ENCODE measurements at regions not wholly inside any gene's neighbourhood (a gene's known extent, or its start where the extent isn't known, plus 50 kb on each side); places are given as distances from the start of the nearest gene placed in this dataset.

GRCh38 chr11:24046731-24047130, 450.1 kb upstream of the LUZP2 start:
- H3K4me1 ChIP-seq (ENCODE audit: control insufficient read depth, insufficient read depth, low read length), result no peaks in the 10 kb centered on the region
- no peaks in the 10 kb centered on the region for H3K36me3 ChIP-seq (ENCODE audit: control insufficient read depth, insufficient read depth, low read length)
- no peak overlapping the region for H3K4me3 ChIP-seq (ENCODE audit: low read length)
- no peak overlapping the region for H3K27ac ChIP-seq (ENCODE audit: low read length)
- no peak for DNase-seq (ENCODE audit: low read depth, low spot score)
- no peaks in the 10 kb centered on the region for H3K9me3 ChIP-seq (ENCODE audit: control insufficient read depth, insufficient read depth, low read length)
- H3K27me3 ChIP-seq (ENCODE audit: control insufficient read depth, insufficient read depth, low read length), result no peaks in the 10 kb centered on the region
- WGBS (ENCODE audit: insufficient coverage, insufficient read length), result no CpG with 5 or more reads among the region's 1 CpG

GRCh38 chr11:24056051-24056450, 440.8 kb upstream of the LUZP2 start:
- Histone ChIP-seq H3K27ac (ENCODE audit: low read length) (no peak overlapping the region), H3K4me1 (ENCODE audit: control insufficient read depth, insufficient read depth, low read length) (no peaks in the 10 kb centered on the region), H3K4me3 (ENCODE audit: low read length) (no peak overlapping the region), H3K36me3 (ENCODE audit: control insufficient read depth, insufficient read depth, low read length) (no peaks in the 10 kb centered on the region), H3K27me3 (ENCODE audit: control insufficient read depth, insufficient read depth, low read length) (no peaks in the 10 kb centered on the region), H3K9me3 (ENCODE audit: control insufficient read depth, insufficient read depth, low read length) (no peaks in the 10 kb centered on the region)
- DNase-seq (ENCODE audit: low read depth, low spot score), result no peak

GRCh38 chr11:24060125-24060524, 436.7 kb upstream of the LUZP2 start:
- Histone ChIP-seq H3K27ac (ENCODE audit: low read length) (no peak overlapping the region), H3K27me3 (ENCODE audit: control insufficient read depth, insufficient read depth, low read length) (no peaks in the 10 kb centered on the region), H3K4me1 (ENCODE audit: control insufficient read depth, insufficient read depth, low read length) (no peaks in the 10 kb centered on the region), H3K4me3 (ENCODE audit: low read length) (no peak overlapping the region), H3K9me3 (ENCODE audit: control insufficient read depth, insufficient read depth, low read length) (no peaks in the 10 kb centered on the region), H3K36me3 (ENCODE audit: control insufficient read depth, insufficient read depth, low read length) (no peaks in the 10 kb centered on the region)
- DNase-seq (ENCODE audit: low read depth, low spot score), result no peak
- WGBS (ENCODE audit: insufficient coverage, insufficient read length), result no CpG with 5 or more reads among the region's 3 CpGs

DNA sequence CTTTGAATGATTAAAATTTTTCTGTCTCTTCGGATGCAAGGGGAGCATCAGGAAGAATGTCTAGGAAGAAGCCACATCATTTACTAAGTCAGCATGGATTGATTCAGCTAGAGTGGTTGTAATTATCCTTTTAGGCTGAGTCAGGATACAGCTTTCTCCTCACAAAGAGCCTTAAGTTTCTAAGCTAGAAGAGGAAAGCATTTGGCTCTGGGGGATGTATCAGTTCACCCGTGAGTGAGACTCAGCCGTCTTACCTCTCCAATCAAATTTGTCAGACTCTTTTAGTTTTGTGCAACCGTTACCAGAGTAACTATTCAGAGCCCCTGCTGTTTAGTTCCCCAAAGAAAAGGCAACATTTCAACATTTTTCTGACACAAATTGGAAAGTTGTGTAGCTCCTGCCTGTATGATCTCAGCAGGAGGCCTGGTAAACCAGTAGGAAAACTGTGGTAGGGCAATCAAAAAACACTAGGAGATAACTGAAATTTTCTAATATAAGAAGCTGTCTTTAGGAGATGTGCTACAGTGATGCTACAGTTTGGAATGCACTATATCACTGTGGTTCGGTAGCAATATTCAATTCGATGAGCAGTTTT, 432.4 kb upstream of the LUZP2 start:
- H3K9me3 ChIP-seq (ENCODE audit: control insufficient read depth, insufficient read depth, low read length), result no peaks in the 10 kb centered on the region
- no peak overlapping the region for H3K4me3 ChIP-seq (ENCODE audit: low read length)
- DNase-seq (ENCODE audit: low read depth, low spot score), result no peak
- no peaks in the 10 kb centered on the region for H3K27me3 ChIP-seq (ENCODE audit: control insufficient read depth, insufficient read depth, low read length)
- no CpG with 5 or more reads among the region's 6 CpGs for WGBS (ENCODE audit: insufficient coverage, insufficient read length)
- H3K27ac ChIP-seq (ENCODE audit: low read length), result no peak overlapping the region
- H3K4me1 ChIP-seq (ENCODE audit: control insufficient read depth, insufficient read depth, low read length), result no peaks in the 10 kb centered on the region
- H3K36me3 ChIP-seq (ENCODE audit: control insufficient read depth, insufficient read depth, low read length), result no peaks in the 10 kb centered on the region

DNA sequence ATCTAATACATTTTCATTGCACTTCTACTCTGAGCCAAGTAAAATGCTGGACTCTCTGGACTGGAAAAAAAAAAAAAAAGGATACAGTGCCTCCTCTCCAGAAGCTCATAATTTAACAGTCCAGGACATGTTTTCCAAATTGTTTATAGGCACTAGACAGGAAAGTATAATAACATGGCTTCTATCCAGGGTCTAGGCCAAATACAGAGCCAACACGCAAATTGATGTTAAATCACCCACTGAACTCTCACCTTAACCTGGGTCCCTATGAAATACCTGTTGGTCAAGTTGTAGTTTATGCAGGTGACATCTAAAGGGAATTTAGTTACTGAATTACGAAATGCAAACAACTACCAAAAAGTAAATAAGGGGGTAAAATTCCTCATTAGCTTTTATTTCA, 428.7 kb upstream of the LUZP2 start:
- no peaks in the 10 kb centered on the region for H3K27me3 ChIP-seq (ENCODE audit: control insufficient read depth, insufficient read depth, low read length)
- H3K4me3 ChIP-seq (ENCODE audit: low read length), result no peak overlapping the region
- H3K9me3 ChIP-seq (ENCODE audit: control insufficient read depth, insufficient read depth, low read length), result no peaks in the 10 kb centered on the region
- no CpG with 5 or more reads among the region's 2 CpGs for WGBS (ENCODE audit: insufficient coverage, insufficient read length)
- no peak for DNase-seq (ENCODE audit: low read depth, low spot score)
- H3K36me3 ChIP-seq (ENCODE audit: control insufficient read depth, insufficient read depth, low read length), result no peaks in the 10 kb centered on the region
- no peaks in the 10 kb centered on the region for H3K4me1 ChIP-seq (ENCODE audit: control insufficient read depth, insufficient read depth, low read length)
- no peak overlapping the region for H3K27ac ChIP-seq (ENCODE audit: low read length)

GRCh38 chr11:24070435-24070834, 426.4 kb upstream of the LUZP2 start:
- Histone ChIP-seq H3K9me3 (ENCODE audit: control insufficient read depth, insufficient read depth, low read length) (no peaks in the 10 kb centered on the region), H3K27me3 (ENCODE audit: control insufficient read depth, insufficient read depth, low read length) (no peaks in the 10 kb centered on the region), H3K4me1 (ENCODE audit: control insufficient read depth, insufficient read depth, low read length) (no peaks in the 10 kb centered on the region), H3K4me3 (ENCODE audit: low read length) (no peak overlapping the region), H3K27ac (ENCODE audit: low read length) (no peak overlapping the region), H3K36me3 (ENCODE audit: control insufficient read depth, insufficient read depth, low read length) (no peaks in the 10 kb centered on the region)
- DNase-seq (ENCODE audit: low read depth, low spot score), result no peak
- no CpG with 5 or more reads among the region's 3 CpGs for WGBS (ENCODE audit: insufficient coverage, insufficient read length)

DNA sequence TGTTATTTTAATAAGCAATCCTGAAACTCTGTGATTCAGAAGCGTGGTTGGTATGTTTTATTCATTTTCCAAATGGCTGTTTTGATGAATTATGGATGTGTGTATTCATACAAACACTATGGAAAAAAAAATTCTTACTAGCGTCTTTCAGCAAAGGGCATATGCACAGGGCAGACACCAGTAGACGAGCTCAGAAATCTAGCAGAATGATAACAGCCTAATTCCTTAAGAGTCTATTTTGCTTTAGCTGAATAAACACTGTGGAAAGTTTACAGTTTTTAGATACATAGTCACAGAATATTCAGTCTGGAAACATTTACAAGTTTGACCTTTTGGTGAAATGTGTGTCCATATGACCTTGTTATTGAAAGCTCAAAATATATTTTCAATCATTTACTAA, 418.8 kb upstream of the LUZP2 start:
- WGBS (ENCODE audit: insufficient coverage, insufficient read length), result no CpG with 5 or more reads among the region's 3 CpGs
- no peak for DNase-seq (ENCODE audit: low read depth, low spot score)

DNA sequence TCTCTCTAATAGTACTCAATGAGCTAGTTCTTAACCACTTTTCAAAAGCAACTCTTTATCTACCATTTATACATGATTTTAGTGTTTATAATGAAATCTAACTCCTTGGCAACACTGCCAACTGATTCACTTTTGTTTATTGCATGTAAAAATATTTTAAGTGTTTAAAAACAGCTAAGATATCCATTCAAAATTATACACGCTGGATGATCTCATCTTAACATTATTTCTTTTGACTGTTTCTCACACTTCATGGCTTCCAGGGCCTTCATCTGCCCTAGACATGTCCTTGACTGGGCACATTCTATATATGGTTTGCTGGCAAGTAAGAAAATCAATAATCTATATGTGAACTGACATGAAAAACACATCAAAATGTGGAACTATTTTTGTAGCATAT, 414.6 kb upstream of the LUZP2 start:
- Histone ChIP-seq H3K36me3 (ENCODE audit: control insufficient read depth, insufficient read depth, low read length) (no peaks in the 10 kb centered on the region), H3K27ac (ENCODE audit: low read length) (no peak overlapping the region), H3K4me1 (ENCODE audit: control insufficient read depth, insufficient read depth, low read length) (no peaks in the 10 kb centered on the region), H3K9me3 (ENCODE audit: control insufficient read depth, insufficient read depth, low read length) (no peaks in the 10 kb centered on the region), H3K27me3 (ENCODE audit: control insufficient read depth, insufficient read depth, low read length) (no peaks in the 10 kb centered on the region), H3K4me3 (ENCODE audit: low read length) (no peak overlapping the region)
- WGBS (ENCODE audit: insufficient coverage, insufficient read length), result no CpG with 5 or more reads among the region's 1 CpG
- DNase-seq (ENCODE audit: low read depth, low spot score), result no peak

More for the DNA sequence above, 418.8 kb upstream of the LUZP2 start:
- no peak overlapping the region for H3K4me3 ChIP-seq (ENCODE audit: low read length)
- H3K27me3 ChIP-seq (ENCODE audit: control insufficient read depth, insufficient read depth, low read length), result no peaks in the 10 kb centered on the region
- no peaks in the 10 kb centered on the region for H3K4me1 ChIP-seq (ENCODE audit: control insufficient read depth, insufficient read depth, low read length)
- H3K36me3 ChIP-seq (ENCODE audit: control insufficient read depth, insufficient read depth, low read length), result no peaks in the 10 kb centered on the region
- no peak overlapping the region for H3K27ac ChIP-seq (ENCODE audit: low read length)
- H3K9me3 ChIP-seq (ENCODE audit: control insufficient read depth, insufficient read depth, low read length), result no peaks in the 10 kb centered on the region

DNA sequence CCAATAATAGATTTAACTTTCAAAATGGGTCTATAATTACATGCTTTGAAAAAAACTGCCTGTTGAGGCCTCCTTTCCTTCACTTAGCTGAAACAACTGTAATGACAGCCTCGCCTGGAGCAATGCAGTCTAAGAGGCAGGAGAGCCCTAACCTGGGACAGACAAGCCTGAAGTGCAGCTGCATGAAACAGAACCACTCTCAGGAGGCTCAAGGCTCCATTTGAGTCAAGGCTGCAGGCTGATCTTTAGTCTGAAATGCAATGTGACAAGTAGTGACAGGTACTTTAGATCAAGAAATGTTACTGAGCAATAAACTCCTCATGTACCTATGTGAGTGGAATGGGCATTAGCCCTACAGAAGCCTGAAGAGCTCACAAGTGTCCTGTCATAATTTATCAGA, 414.0 kb upstream of the LUZP2 start:
- no peaks in the 10 kb centered on the region for H3K4me1 ChIP-seq (ENCODE audit: control insufficient read depth, insufficient read depth, low read length)
- WGBS (ENCODE audit: insufficient coverage, insufficient read length), result no CpG with 5 or more reads among the region's 1 CpG

GRCh38 chr11:24084956-24085355, 411.9 kb upstream of the LUZP2 start:
- DNase-seq (ENCODE audit: low read depth, low spot score), result no peak
- Histone ChIP-seq H3K4me1 (ENCODE audit: control insufficient read depth, insufficient read depth, low read length) (no peaks in the 10 kb centered on the region), H3K4me3 (ENCODE audit: low read length) (no peak overlapping the region), H3K36me3 (ENCODE audit: control insufficient read depth, insufficient read depth, low read length) (no peaks in the 10 kb centered on the region), H3K27me3 (ENCODE audit: control insufficient read depth, insufficient read depth, low read length) (no peaks in the 10 kb centered on the region), H3K9me3 (ENCODE audit: control insufficient read depth, insufficient read depth, low read length) (no peaks in the 10 kb centered on the region), H3K27ac (ENCODE audit: low read length) (no peak overlapping the region)
- WGBS (ENCODE audit: insufficient coverage, insufficient read length), result no CpG with 5 or more reads among the region's 1 CpG

More for the DNA sequence above, 414.0 kb upstream of the LUZP2 start:
- Histone ChIP-seq H3K4me3 (ENCODE audit: low read length) (no peak overlapping the region), H3K27ac (ENCODE audit: low read length) (no peak overlapping the region), H3K36me3 (ENCODE audit: control insufficient read depth, insufficient read depth, low read length) (no peaks in the 10 kb centered on the region), H3K27me3 (ENCODE audit: control insufficient read depth, insufficient read depth, low read length) (no peaks in the 10 kb centered on the region), H3K9me3 (ENCODE audit: control insufficient read depth, insufficient read depth, low read length) (no peaks in the 10 kb centered on the region)
- DNase-seq (ENCODE audit: low read depth, low spot score), result no peak

DNA sequence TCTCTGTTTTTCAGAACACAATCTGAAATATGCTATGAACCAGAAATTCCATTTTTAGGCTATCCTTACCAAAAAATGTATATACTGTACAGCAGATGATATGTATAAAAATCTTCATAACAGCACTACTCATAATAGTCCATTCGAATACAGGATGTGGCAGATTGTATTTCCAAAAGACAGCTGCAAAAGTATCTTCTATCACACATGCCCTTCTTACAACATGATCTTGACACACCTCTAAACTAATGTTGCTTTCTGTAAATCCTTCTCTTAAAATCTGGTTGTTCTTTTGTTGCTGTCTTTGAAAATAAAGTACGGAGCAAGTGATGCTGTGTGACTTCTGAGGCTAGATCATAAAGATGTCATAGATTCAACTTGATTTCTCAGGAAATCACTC, 409.9 kb upstream of the LUZP2 start:
- Histone ChIP-seq H3K27ac (ENCODE audit: low read length) (no peak overlapping the region), H3K36me3 (ENCODE audit: control insufficient read depth, insufficient read depth, low read length) (no peaks in the 10 kb centered on the region), H3K27me3 (ENCODE audit: control insufficient read depth, insufficient read depth, low read length) (no peaks in the 10 kb centered on the region), H3K9me3 (ENCODE audit: control insufficient read depth, insufficient read depth, low read length) (no peaks in the 10 kb centered on the region), H3K4me1 (ENCODE audit: control insufficient read depth, insufficient read depth, low read length) (no peaks in the 10 kb centered on the region), H3K4me3 (ENCODE audit: low read length) (no peak overlapping the region)
- no peak for DNase-seq (ENCODE audit: low read depth, low spot score)
- WGBS (ENCODE audit: insufficient coverage, insufficient read length), result no CpG with 5 or more reads among the region's 2 CpGs
